GM18519 (cell line): ENCODE measurements at regions not wholly inside any gene's neighbourhood (a gene's known extent, or its start where the extent isn't known, plus 50 kb on each side); places are given as distances from the start of the nearest gene placed in this dataset.

ENCODE experiments used
- ATAC-seq: cut with Tn5 transposase; IDR thresholded peaks from one replicate; pipeline ENCODE4 v1.9.1; 2021; ENCODE audit warnings: mild to moderate bottlenecking, moderate library complexity; ENCODE audit not compliant: unreplicated experiment, low FRiP score

GRCh38 chrX:147827070-147827469, 84.6 kb upstream of the FMR1 start:
- ATAC-seq, result no peak

DNA sequence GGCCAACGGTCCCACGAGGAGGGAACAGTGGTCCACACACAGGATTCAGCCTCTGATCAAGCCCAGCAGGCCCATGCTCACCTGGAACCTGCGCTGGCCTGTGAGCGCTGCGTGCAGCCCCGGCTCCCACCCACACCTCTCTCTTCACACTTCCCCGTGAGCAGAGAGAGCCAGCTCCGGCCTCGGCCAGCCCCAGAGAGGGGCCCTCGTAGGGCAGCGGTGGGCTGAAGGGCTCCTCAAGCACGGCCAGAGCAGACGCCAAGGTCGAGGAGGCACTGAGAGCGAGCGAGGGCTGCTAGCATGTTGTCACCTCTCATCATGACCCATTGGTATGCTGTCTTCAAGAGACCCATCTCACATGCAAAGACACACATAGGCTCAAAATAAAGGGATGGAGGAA, 83.0 kb upstream of the FMR1 start:
- no peak for ATAC-seq

DNA sequence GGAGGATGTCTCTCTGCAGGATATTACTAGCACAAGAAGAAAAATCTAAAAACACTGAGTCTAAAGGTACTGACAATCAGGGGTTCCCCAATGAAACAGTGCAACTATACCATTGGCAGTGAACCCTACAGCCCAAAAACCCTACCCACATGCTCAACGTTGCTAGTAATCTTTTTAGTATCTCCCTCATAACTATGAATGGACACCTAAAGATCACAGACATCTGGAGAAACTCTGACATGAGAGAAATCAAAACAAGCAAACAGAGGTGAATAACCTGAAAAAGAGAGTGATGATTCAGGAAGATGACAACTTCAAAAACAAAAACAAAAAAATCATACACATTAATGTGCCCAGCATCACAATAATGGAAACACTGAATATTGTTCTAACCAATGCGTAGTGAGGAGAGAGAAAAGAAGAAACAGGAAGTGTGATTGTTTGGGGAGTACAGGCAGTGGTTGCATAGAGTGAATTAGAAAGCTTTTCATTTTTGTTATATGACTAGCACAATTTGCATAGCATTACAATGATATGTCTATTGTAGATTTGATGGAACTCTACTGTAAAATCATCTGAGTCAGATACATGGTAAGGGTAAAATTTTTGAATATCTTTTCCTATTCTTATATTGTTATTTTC, 78.9 kb upstream of the FMR1 start:
- ATAC-seq, result peak; percentile 89

DNA sequence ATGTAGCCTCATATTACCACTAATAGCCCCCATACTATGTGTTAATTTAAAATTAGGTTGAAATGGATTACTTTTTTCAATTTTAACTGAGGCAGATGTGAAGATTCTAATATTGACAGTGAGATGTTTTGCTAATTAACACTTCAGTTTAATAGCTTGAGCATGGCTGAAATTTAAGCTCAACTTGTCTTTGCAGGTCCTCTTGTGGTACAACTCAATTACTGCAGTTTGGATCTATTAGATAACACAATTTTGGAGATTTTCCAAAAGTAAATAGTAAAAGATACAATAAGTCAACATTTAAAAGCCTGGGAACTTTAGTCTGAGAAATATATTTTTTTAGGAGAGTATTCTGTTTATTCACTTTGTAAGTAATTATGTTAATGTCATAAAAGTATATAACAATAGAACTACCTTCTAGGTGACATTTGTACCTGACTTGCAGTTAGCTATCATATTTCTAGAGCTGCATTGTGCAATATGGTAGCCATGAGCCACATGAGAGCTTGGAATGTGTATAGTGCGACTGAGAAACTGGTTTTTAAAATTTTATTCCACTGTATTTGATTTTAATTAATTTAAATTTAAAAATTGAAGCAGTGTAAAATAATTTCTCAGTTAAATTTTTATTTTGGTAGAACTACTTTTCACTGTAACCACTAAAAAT, 73.1 kb upstream of the FMR1 start:
- no peak for ATAC-seq

- ATAC-seq, result no peak
Observed at GRCh38 chrX:147846676-147847075, 65.0 kb upstream of the FMR1 start.

DNA sequence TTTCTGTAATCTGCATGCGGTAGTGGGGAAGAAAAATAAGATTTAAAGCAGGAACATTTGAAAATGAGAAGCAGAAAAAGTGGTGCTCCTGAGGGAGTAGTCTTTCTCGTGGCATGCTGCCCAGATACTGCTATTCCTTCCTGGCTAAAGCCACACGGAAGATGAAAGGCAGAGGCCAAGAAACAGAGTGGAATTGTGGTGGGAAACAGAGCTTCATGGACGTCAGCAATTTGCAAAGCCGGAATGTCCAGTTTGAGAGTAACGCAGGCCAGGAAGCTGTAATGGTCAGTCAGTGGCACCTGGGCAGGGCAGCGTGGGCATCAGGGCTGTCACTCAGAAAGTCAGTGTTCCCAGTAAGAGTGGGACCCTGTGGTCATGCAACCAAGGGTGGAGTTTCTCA, 63.7 kb upstream of the FMR1 start:
- ATAC-seq, result no peak

GRCh38 chrX:147848543-147849443, 62.9 kb upstream of the FMR1 start:
- no peak for ATAC-seq

DNA sequence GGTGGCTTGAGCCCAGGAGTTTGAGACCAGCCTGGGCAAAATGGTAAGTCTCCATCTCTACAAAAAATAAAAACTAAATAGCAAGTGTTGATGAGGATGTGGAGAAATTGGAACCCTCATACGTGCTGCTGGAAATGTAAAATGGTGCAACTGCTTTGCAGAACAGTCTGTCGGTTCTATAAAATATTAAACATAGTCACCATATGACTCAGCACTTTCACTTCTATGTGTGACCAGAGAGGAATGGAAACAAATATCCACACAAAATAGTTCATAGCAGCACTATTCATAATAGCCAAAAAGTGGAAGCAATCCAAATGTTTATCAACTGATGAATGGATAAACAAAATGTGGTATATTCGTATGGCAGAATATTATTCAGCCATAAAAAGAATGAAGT, 60.8 kb upstream of the FMR1 start:
- no peak for ATAC-seq

DNA sequence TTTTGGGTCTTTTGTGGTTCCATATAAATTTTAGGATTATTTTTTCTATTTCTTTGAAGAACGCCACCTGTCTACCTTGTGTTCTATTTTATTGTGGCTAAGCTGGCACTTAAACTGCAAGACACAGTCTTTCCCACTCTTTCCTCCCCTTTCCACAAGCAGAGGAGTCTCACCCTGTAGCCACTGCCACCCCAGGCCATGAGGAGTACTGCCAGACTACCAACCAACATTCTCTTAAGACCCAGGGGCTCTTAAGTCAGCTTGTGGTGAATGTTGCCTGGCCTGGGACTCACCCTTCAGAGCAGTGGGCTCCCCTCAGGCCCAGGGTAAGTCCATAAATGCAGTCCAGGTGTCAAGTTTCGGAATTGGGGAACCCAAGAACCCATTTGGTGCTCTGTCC, 58.0 kb upstream of the FMR1 start:
- no peak for ATAC-seq

DNA sequence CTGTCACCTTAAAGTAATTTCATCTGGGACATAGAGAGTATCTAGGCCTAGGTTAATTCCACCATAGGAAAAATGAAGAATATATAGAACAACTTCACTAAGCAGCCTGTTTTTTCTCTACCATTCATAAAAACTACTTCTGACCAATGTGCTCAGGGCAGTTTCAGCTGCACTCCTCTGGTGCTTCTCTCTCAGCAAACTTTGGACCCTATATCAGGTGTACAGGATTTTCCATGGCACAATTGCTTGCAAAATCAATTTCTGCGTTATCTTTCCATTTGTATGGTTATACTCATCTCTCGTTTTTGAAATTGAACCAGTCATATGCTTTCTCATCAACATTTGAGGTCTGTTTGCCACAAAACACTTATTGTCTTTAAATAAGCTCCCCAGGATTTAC, 52.1 kb upstream of the FMR1 start:
- ATAC-seq, result no peak
